Upper lobe of left lung (tissue), 6 donors: ENCODE measurements at regions not wholly inside any gene's neighbourhood (a gene's known extent, or its start where the extent isn't known, plus 50 kb on each side); places are given as distances from the start of the nearest gene placed in this dataset.

Source experiments
- ATAC-seq, 2 donors: fragments of 200-7000 bp; cut with Tn5 transposase; one replicate each; pipeline ENCODE4 v1.9.1; 2022; ENCODE audit warnings: mild to moderate bottlenecking in 2 of 2, moderate library complexity in 2 of 2; ENCODE audit not compliant: low FRiP score in 2 of 2
- DNase-seq, 2 donors: peaks; one replicate each; pipeline ENCODE4 v3.0.0-alpha.2; 2019 to 2020
- H3K27ac ChIP-seq, 4 donors: fragments of 200-600 bp; sonication (generic); one replicate each; pipeline ENCODE4 v1.5.1; 2016 to 2019
- H3K27me3 ChIP-seq, 4 donors: fragments of 200-600 bp; sonication (generic); one replicate each; pipeline ENCODE4 v1.5.1; 2017 to 2019
- H3K36me3 ChIP-seq, 4 donors: fragments of 200-600 bp; sonication (generic); one replicate each; pipeline ENCODE4 v1.5.1; 2016 to 2019
- H3K4me1 ChIP-seq, 4 donors: fragments of 200-600 bp; sonication (generic); one replicate each; pipeline ENCODE4 v1.5.1; 2018 to 2019
- H3K4me3 ChIP-seq, 4 donors: fragments of 200-600 bp; sonication (generic); one replicate each; pipeline ENCODE4 v1.5.1; 2017 to 2019; ENCODE audit warnings: mild to moderate bottlenecking in 2 of 4, moderate library complexity in 1 of 4
- H3K9me3 ChIP-seq, 4 donors: fragments of 200-600 bp; sonication (generic); one replicate each; pipeline ENCODE4 v1.5.1; 2018 to 2019
- CTCF ChIP-seq, 6 experiments: fragments of 450-650 bp in 4 of 6; fragments of 200-600 bp in 2 of 6; sonication (generic) in 2 of 6; IDR thresholded peaks; one replicate each; pipeline ENCODE4 v1.5.1; 2016 to 2019; ENCODE audit warnings: antibody characterized with exemption in 6 of 6
- EP300 ChIP-seq, 4 donors: sonication (generic); formaldehyde crosslinking; IDR thresholded peaks; one replicate each; pipeline ENCODE4 v1.5.1; 2017; ENCODE audit warnings: antibody characterized with exemption in 4 of 4, control low read depth in 2 of 4
- POLR2A ChIP-seq, 4 donors: fragments of 450-650 bp; IDR thresholded peaks; one replicate each; pipeline ENCODE4 v1.5.1; 2016 to 2017; ENCODE audit warnings: antibody characterized with exemption in 4 of 4, mild to moderate bottlenecking in 2 of 4
- POLR2AphosphoS5 ChIP-seq, 2 donors: sonication (generic); formaldehyde crosslinking; IDR thresholded peaks; one replicate each; pipeline ENCODE4 v1.5.1; 2017; ENCODE audit warnings: antibody characterized with exemption in 2 of 2
- whole genome bisulfite sequencing, 2 donors: methylation state at CpG; one replicate each; pipeline ENCODE4 v1.1.5; 2017 to 2018; 5-methylcytosine and 5-hydroxymethylcytosine counted together
- small RNA-seq, 4 donors: library from RNA; depleted of rRNA; stranded (forward); fragments of <200 nt; gene quantifications; one replicate each; pipeline ENCODE3, GENCODE V24; 2016
- donor health status: DM: no; HTN: no; CAD: no; lungs with moderate emphysema.
- donor health status: DM: no; HTN: yes; CAD: no; lungs with severe emphysema.

GRCh38 chr15:91790836-91791235 is 62.7 kb upstream of the SLCO3A1 start:
- H3K36me3 ChIP-seq, result no peaks in the 10 kb centered on the region
- H3K27ac ChIP-seq, result peak overlapping the region in 1 of 4 donors; percentile 13
- ATAC-seq (peak in 1 of 2 donors; percentile 49), DNase-seq (peak in 1 of 2 donors; percentile 41)
- WGBS, 2 donors, result 66 to 67% methylated on average over 3 of the region's 3 CpGs
- TF ChIP-seq CTCF (IDR thresholded peaks at IDR 0.05) (no peak), EP300 (IDR thresholded peaks at IDR 0.05) (no peak), POLR2AphosphoS5 (IDR thresholded peaks at IDR 0.05) (no peak), POLR2A (IDR thresholded peaks at IDR 0.05) (no peak)
- H3K27me3 ChIP-seq, result no peaks in the 10 kb centered on the region
- H3K4me3 ChIP-seq, result no peak overlapping the region
- H3K4me1 ChIP-seq, result no peaks in the 10 kb centered on the region
- H3K9me3 ChIP-seq, result no peaks in the 10 kb centered on the region

GRCh38 chr15:91793771-91794170 is 59.7 kb upstream of the SLCO3A1 start:
- ATAC-seq (no peak), DNase-seq (no peak)
- Histone ChIP-seq H3K27ac (no peak overlapping the region), H3K36me3 (no peaks in the 10 kb centered on the region), H3K27me3 (no peaks in the 10 kb centered on the region), H3K4me3 (no peak overlapping the region), H3K9me3 (no peaks in the 10 kb centered on the region), H3K4me1 (no peaks in the 10 kb centered on the region)
- TF ChIP-seq POLR2A (IDR thresholded peaks at IDR 0.05), result no peak
- no peak for TF ChIP-seq POLR2AphosphoS5 (IDR thresholded peaks at IDR 0.05)
- TF ChIP-seq EP300 (IDR thresholded peaks at IDR 0.05), result no peak
- TF ChIP-seq CTCF (IDR thresholded peaks at IDR 0.05), result no peak
- WGBS, 2 donors, result 95 to 98% methylated on average over 6 of the region's 6 CpGs

GRCh38 chr15:91795235-91795634 is 58.3 kb upstream of the SLCO3A1 start:
- 69 to 73% methylated on average over 1 of the region's 1 CpG for WGBS, 2 donors
- H3K4me1 ChIP-seq, result no peaks in the 10 kb centered on the region
- no peaks in the 10 kb centered on the region for H3K27me3 ChIP-seq
- H3K4me3 ChIP-seq, result no peak overlapping the region
- TF ChIP-seq CTCF (IDR thresholded peaks at IDR 0.05) (no peak), POLR2AphosphoS5 (IDR thresholded peaks at IDR 0.05) (no peak), EP300 (IDR thresholded peaks at IDR 0.05) (no peak), POLR2A (IDR thresholded peaks at IDR 0.05) (no peak)
- H3K9me3 ChIP-seq, result no peaks in the 10 kb centered on the region
- H3K36me3 ChIP-seq, result no peaks in the 10 kb centered on the region
- no peak overlapping the region for H3K27ac ChIP-seq
- no peak for ATAC-seq
- no peak for DNase-seq

- DNase-seq, result no peak
- Histone ChIP-seq H3K4me1 (no peaks in the 10 kb centered on the region), H3K4me3 (no peak overlapping the region), H3K36me3 (no peaks in the 10 kb centered on the region), H3K27me3 (no peaks in the 10 kb centered on the region), H3K27ac (no peak overlapping the region), H3K9me3 (no peaks in the 10 kb centered on the region)
- ATAC-seq, result peak in 1 of 2 donors; percentile 71
- TF ChIP-seq CTCF (IDR thresholded peaks at IDR 0.05), result no peak
- no peak for TF ChIP-seq EP300 (IDR thresholded peaks at IDR 0.05)
- TF ChIP-seq POLR2A (IDR thresholded peaks at IDR 0.05), result no peak
- TF ChIP-seq POLR2AphosphoS5 (IDR thresholded peaks at IDR 0.05), result no peak
- 60 to 61% methylated on average over 9 of the region's 9 CpGs for WGBS, 2 donors
Observed at GRCh38 chr15:91801836-91802534, 51.5 kb upstream of the SLCO3A1 start.

GRCh38 chr15:91803260-91803659 is 50.2 kb upstream of the SLCO3A1 start:
- H3K27ac ChIP-seq, result no peak overlapping the region
- no peaks in the 10 kb centered on the region for H3K4me1 ChIP-seq
- WGBS, 2 donors, result 86 to 89% methylated on average over 6 of the region's 6 CpGs
- H3K27me3 ChIP-seq, result no peaks in the 10 kb centered on the region
- ATAC-seq, result no peak
- H3K9me3 ChIP-seq, result no peaks in the 10 kb centered on the region
- no peak overlapping the region for H3K4me3 ChIP-seq
- DNase-seq, result no peak
- no peaks in the 10 kb centered on the region for H3K36me3 ChIP-seq
- TF ChIP-seq POLR2AphosphoS5 (IDR thresholded peaks at IDR 0.05), result no peak

Small RNA genes in the stretch of these regions (small RNA-seq; reads per million reads assigned to genes)
- gene AC107958.1, result 0 reads per million in 4 donors
